ENCODE measurements at regions not wholly inside any gene's neighbourhood (a gene's known extent, or its start where the extent isn't known, plus 50 kb on each side); places are given as distances from the start of the nearest gene placed in this dataset.
A peak's percentile ranks its signal among the peaks of the same experiment; 100 is the strongest.

DNA sequence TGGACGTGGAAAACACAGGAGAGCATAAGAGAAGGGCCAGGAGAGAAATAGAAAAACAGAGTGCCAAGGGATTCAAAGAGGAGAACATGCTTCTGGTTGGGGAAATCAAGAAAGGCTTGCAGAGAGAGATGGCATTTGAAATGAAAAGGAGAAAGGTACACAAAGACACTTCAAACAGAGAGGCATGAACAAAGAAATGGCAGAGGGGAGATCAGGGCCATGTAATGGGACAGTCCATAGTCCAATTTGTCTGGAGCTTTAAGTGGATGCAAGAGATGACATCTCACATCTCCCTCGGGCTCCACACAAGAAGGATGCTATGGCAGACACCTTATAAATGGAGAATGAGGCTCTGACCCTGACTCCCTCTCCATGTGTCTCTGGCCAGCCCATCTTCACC lies 331.1 kb downstream of the MLLT3 start:
- DNase-seq: no peak

DNA sequence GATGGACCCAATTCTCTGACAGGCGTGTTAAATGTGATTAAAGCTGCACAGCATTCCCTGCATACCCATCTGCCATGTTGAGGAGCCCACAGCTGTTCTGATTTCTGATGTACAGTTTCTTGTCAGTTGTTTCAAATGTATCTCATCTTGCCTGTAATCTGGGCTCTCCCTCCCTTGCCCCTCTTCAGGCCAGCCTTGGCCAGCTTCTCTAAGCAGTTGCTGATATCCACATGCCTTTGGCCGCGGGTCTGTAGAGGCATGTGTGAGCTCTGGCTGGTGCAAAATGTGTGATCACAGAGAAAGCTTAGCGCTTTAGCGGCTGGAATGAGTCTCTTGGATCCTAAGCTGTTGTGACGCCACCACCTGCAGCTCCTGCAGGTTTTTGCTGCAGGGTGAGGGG lies 332.0 kb downstream of the MLLT3 start:
- DNase-seq: no peak

DNA sequence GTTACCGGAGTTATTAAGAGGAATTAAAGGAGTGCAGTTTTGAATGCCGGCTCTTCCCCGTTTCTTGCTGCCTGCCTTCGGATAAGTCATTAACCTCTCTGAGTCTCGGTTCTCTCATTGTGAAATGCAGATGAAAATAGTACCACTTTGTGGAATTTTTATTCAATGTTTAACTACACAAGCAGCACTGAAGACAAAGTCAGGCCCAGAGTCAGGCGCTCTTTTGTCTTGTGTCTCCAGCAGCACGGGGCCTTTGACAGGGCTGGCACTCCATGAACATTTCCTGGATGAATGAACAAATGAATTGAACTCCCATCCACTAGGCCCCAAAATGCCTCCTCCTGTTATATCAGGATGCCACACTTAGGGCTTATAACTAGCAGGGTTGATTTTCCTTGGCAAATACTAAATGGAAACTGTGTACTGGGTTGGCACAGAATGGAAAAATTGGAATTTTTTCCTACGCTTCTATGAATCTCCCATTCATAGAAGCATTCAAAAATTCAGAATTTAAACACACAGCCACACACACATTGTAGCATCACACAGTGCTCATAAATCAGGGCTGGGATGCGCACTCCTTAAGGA lies 332.8 kb downstream of the MLLT3 start:
- DNase-seq: no peak

DNA sequence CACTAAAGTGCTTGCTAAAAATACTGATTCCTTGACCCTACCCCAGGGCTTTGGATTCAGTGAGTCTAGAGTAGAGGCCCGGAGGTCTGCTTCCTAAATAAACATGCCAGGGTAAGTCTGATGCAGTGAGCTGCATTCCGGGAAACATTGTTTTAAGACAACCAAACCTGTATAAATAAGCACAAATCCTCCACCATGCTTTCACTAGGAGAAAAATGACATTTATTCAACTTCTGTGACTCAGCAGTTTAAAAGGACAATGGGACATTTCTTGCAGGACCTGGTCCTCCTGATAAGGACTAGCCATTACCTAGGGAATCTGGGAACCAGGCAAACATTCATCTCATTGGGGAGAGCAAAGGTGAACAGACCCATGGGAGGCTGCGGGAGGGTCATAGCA lies 335.3 kb downstream of the MLLT3 start:
- no peak for DNase-seq

DNA sequence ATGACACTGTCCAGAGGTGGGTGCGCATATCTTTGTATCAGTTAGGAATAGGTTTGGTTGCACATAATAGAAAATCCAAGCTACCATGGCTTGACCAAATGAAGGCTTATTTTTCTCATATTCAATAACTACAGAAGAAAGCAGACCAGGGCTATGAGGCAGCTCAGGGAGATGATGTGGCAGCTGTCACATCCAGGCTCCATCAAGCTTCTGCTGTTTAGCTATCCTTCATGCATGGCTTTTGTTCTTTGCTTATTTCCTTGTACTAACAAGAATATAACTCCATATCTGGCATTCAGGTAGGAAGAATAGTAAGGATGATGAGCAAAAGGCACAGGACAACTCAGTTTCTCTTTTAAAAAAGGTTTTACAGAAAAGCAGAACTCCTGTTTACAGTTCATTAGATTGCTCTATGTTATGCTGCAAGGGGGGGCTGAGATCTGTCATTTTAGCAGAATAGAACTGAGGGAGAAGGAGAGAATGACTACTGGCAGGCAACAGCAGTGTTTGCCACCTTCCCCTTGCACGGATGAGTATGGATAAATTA lies 336.1 kb downstream of the MLLT3 start:
- DNase-seq: no peak

DNA sequence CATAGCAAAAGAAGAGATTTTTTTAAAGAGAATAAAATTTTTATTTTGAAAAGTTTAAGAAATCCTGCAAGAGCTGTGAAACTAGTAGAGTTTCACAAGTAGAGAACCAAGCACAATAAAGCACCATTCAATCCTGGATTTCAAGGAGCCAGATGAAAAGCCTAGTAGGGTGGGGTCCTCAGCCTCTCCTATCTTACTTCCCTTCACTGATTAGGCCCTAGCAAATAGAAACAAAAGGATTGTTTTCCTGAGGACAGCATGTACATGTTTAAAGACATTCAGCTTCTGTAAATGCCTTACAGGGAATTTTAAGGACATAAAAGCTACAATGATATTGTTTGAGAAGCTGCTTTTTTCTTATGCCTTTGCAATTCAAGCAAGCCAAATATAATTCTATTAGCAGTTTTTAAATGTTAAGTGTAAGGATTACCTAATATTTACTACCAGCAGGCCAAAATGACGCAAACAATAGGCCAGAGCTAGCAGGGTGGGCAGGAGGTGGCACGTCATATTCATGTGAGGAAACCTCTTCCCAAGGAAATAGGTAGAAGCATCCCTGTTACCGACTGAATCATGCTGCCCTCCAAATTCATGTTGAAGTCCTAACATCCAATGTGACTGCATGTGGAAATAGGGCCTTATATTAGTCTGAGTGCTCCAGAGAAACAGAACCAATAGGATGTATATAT lies 337.6 kb downstream of the MLLT3 start:
- DNase-seq: no peak

DNA sequence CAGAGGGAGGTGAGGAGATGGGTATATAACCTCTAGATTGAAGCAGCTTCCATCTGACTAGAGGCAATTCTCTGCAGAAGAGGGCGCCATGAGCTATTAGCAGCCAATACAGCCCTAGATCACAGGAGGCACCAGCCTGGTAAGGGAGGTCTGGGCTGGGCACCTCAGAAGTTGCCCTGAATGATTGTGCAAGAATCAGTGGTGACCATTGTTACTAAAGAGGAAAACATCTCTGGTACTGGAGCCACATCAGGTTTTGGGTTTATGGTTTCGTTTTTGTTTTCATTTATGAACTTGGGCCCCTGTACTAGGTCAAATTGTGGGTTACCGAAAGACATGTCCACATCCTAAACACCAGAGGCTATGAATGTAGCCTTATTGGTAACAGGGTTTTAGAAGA lies 342.0 kb downstream of the MLLT3 start:
- no peak for DNase-seq

DNA sequence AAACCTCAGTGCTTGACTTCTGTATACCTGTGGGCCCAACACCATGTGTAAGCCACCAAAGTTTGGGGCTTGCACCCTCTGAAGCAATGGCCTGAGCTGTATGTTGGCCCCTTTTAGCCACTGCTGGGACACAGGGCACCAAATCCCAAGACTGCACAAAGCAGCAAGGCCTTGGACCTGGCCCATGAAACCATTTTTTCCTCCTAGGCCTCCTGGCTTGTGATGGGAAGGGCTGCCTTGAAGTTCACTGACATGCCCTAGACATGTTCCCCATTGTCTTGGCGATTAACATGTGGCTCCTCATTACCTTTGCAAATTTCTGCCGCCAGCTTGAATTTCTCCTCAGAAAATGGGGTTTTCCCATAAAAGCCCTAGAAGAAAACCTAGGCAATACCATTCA lies 345.5 kb downstream of the MLLT3 start:
- no peak for DNase-seq

DNA sequence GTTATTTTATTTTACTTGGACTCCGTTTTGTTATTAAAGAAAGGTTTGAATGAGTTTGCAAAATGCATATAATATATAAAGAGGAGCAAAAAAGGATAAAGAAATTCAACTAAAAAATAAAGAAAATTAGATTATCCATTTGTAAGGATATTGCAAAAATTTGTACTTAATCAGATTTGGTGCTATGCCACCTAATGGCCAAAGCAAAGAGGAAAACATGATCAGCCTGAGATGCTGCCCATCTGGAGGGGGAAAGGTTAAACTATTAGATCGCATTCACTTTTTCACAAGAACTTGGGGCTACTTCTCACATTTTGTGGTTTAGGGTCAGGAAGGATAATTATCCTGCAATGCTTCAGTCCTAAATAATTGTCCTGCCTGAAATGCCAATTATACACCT lies 350.6 kb downstream of the MLLT3 start:
- DNase-seq: no peak

DNA sequence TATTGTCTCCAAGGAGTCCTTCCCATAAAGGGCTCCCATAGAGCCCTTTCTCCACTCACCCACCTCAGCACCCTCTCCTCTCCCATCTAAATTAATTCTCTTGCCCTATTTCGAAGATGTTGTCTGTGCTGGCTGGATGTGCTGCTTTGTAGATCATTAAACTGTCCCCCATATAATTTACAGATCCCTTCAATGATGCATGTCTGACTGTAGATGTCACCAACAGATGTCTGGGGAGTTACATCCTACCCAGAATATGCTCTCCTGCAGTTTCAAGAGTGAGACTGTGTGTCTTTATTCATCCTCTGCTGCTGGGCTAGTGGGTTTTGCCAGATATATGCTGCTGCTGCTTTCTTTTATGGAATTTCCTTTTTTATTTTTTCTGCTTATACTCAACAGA lies 351.2 kb downstream of the MLLT3 start:
- no peak for DNase-seq

DNA sequence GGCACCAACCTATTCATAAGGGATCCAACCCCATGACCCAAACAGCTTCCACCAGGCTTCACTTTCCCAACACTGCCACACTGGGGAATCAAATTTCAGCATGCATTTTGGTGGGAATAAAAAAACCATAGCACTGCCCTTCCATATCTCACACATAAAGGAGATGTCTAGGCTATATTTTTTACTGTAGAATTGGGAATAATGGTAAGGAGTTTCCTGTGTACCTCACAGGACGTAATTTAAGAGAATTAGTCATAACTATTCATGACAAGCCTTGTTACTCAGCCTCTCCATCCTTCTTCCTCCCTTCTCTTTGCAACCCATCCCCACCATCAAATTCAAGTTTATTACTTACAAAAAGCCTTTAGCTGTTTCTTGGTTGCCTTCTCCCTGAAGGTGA lies 352.1 kb downstream of the MLLT3 start:
- DNase-seq: no peak

DNA sequence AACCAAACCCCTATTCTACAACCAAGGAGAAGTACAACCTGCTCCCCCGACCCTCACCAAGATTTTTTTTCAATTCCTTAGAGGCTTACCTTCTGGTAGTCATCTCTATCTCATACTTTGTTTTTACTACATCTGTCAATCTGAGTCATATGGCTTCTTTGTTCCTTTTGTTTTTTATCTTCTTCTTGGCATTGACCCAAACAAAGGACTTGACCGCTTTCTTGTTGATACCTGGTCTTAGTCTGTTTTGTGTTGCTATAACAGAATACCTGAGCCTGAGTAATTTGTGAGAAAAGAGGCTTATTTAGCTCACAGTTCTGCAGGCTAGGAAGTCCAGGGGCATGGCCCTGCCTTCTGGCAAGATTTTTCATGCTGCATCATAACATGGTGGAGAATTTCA lies 352.7 kb downstream of the MLLT3 start:
- no peak for DNase-seq

DNA sequence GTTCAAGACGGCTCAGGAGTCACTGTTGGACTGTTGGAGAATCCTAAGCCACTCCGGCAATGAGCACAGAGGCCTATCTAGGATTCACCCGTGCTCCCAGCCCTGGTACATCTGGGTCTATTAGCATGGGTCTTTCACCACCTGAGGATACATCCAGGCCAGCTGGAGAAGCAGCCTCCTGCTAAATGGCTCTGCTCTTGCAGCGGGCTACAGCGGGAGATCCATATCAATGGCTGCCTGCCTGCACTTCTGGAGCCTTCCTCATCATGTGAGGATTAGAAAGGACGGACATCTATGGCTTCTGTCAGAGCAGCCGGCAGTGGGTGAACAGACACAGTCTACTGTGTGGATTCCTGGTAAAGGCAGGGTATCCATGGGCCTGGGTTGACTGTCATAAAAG lies 357.4 kb downstream of the MLLT3 start:
- DNase-seq: no peak

DNA sequence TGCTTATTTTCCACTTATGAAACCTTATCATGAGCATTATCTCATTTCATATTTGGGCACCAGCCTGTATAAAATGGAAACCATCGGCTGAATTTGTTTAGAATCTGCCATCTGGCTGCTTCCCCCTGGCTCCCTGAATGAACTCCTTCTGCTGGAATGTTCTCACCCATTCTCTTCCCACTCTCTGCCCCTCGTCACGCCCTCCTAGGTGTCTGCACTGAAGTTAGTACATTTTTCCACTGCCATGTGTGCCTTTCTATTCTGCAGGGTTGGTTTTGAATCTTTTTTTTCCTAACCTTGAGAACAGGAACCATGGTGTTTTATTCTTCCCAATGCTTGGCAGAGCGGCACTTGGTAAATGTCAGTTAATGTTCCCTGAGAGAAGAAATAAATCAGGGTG lies 359.7 kb downstream of the MLLT3 start:
- no peak for DNase-seq

DNA sequence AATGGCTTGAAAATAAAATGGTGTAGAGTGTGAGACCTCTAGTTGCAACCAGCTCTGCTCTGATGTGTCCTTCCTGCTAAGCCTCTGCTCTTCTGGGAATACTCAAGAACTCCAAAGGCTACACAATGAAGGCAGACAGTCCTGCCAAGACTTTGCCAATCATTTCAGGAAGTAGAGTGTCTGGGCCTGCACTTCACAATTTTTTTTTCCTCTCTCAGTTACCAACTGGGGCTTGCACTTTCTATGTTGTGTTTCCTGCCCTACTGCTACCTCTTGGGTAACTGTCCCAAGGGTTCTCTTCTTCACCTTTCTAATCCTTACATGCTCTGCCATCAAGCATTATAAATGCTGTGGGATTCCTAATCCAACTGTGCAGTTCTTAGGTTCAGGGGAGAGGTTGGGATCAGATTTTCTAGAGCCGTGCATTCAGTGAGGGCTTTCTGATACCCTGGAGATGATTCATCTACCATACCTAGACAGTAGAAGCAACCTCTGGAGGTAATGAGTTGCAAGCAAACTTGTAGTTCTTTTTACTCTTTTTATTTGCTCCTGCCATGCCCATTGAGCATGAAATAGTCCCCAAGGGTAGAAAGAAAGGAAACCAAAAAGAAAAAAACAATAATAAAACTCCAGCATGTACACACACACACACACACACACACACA lies 365.9 kb downstream of the MLLT3 start:
- DNase-seq: no peak

DNA sequence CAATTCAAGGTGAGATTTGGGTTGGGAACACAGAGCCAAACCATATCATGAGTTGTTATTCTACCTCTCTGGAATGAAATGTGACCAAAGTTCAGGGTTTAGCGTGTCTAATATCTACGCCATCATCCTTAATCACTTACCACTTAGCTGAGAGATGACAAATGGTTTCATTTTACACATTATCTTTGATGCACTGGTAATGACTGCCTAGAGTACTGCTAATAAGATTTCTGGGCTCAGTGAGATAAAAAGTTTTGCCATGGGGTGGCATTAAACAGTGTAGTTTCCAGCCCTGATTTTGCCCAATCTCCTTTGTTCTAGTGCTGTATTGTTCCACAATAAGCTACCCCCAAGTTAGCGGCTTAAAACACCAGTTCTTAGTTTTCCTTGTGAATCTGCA lies 367.2 kb downstream of the MLLT3 start:
- no peak for DNase-seq

DNA sequence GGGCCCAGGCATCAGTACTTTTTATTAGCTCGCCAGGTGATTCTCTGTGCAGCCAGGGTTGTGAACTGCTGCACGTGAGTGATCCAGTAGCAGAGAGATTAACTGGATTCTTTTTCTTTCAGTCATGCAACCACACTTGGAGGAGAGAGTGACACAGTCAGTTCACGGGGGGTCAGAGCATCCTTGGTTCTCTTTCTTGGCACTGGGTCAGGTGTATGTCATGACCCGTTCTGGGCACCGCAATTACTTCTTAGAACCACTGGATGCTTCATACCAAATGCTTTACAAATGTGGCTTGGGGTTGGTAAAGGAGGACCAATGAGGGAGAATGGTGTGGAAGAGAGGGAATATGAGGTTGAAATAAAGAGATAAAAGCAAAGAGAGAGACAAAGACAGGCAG lies 368.7 kb downstream of the MLLT3 start:
- DNase-seq: no peak

DNA sequence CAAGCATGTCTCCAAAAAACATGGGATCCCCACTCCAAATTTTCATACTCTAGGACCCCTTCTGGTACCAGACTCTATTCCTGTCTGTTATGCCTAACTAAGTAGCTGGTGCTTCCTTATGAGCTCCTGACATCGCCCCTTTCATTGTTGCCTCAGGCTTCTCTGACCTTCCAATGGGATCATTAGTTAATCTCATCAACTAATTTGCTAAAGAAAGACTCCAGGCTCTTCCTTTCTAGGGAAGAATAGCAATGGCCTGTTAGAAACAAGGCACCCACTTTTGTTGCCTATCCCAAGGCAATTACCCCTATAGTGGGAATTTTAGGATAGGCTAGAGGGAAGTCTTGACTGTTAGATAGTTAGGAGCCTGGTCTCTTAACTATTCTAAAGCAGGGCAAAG lies 369.5 kb downstream of the MLLT3 start:
- DNase-seq: no peak

DNA sequence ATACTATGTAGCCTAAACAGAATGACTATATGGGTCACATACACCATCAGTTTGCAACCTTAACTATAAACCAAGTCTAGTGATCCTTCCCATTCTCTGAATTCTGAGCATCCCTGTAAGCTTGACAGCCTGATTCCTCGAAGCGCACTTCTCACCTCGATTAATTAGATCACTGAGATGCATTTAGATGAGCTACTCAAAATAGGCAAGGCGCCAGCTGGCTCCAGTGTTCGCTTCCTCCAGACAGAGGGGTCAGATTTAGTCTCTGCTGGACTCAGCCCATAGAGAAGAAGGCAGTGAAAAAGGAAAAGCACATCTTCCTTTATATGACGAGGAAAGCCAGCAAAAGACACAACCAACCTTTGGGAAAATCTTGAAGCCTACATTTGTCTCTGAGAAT lies 371.5 kb downstream of the MLLT3 start:
- DNase-seq: no peak

DNA sequence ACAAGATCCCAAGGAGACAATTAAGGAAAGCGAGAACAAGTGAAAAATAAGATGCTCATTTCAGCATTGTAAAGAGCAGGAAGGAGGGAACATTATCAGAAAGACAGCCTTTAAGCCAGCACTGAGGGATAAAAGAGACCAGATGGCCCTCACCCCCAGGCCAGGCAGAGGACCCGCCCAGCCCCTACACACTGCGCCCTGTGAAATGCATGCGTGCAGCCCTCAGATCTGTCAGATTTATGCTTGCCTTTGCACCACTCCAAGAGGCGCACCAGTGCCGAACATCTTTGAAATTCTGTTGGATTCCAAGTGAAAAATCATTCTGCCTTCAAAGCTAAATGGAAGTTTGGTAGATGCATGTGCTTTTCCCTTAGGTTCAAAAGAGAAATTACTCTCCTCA lies 378.0 kb downstream of the MLLT3 start:
- no peak for DNase-seq

DNA sequence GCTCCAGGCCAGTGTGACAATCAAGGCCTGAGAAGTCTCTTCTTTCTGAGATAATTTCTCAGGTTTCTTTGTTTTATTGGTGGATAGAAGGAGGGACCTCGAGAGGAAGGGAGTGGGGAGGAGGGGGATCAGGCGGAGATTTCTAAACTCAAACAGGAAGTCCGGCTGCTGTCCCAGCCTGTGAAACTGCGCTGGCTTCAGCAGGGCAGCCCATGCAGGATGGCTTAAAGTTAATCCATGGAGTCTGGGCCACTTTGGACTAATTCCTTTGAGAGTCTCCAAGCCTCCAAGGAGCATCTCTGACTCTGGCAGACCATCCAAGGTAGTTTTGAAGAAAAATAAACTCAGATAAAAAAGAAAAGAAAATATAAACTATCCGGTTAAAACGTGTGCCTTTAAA lies 378.5 kb downstream of the MLLT3 start:
- DNase-seq: no peak

DNA sequence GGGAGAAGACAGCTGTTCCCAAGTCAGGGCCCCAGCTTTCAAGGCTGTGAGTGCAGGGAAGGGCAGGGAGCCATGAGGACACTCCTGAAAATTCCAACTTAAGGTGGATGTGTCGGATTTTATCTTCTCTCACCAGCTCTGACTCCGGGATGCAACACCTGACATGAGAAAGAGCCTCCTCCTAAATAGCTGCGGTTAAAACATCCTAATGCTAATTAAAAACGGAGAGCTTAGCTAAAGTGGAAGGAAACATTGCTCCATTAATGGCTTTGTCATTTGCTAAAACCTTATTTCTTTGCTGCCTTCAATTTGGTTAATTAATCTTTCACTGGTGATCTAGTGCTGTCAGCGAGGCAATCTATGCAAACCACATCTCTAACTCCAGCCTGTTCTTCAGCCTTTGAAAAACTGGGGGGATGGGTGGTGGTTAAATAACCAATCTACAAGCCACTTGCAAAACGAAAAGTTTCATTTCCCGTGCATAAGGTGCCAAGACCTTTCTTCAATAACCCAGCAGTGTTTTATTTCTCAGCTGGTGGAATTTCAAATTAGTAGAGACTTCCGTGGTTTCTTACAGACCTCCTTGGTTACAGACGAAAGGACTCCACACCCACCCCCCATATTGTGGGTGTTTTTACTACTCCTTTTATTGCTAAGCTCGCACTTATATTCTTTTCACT lies 379.6 kb downstream of the MLLT3 start:
- DNase-seq: peak; percentile 88

DNA sequence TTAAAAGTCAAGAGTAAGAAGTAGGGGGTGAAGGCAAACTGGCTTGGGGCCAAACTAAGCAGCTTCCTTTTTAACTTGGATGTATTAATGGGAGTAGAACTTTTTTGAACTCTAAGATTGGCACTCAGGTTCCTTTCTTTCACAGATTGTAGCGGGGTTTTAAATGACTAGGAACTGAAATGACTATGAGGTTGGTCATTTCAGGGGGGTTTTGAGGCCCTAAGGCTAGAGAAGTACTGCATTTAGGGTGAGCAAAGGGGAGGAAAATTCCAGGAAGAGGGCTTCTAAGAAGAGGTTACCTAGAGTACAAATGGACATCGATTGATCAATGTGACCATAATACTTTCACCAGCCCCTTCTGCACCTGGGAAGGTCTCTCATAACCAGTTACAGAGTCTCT lies 381.8 kb downstream of the MLLT3 start:
- DNase-seq: peak; percentile 48

DNA sequence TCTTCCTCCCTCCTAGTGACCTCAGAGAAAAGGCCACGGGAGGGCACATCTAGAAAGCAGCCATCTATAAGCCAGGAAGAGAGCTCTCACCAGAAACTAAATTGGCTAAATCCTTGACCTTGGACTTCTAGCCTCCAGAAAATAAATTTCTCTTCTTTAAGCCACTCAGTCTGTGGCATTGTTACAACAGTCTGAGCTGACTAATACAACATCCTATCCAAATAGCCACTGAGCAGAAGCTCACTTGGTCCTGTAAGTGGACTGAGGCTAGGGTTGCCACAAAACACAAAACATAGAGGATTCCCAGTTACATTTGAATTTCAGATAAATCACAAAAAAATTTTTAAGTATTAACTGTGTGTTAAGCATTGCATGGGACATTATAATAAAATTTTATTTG lies 383.4 kb downstream of the MLLT3 start:
- DNase-seq: no peak

Measured in activated CD4-positive, alpha-beta T cell treated with anti-CD3 and anti-CD28 coated beads, Interleukin-10, Interleukin-2, amounts not matched to agents 100 ng/mL and 50 ng/mL, durations not matched to agents 16 hours and 8 hours (primary cell).